ENCODE measurements at regions not wholly inside any gene's neighbourhood (a gene's known extent, or its start where the extent isn't known, plus 50 kb on each side); places are given as distances from the start of the nearest gene placed in this dataset.

GRCh38 chr1:209513226-209513625, 70.3 kb upstream of the CAMK1G start:
- no peaks in the 10 kb centered on the region for H3K27me3 ChIP-seq (ENCODE audit: insufficient read depth, low read length)
- H3K4me3 ChIP-seq (ENCODE audit: low read length) = no peak overlapping the region
- H3K4me1 ChIP-seq (ENCODE audit: insufficient read depth, low read length) = no peaks in the 10 kb centered on the region
- no peak overlapping the region for H2AFZ ChIP-seq (ENCODE audit: low read depth, low read length)
- H3K36me3 ChIP-seq (ENCODE audit: insufficient read depth, low read length) = no peaks in the 10 kb centered on the region
- H3K9me3 ChIP-seq (ENCODE audit: low read length) = no peaks in the 10 kb centered on the region

GRCh38 chr1:209516771-209517680, 66.5 kb upstream of the CAMK1G start:
- H3K36me3 ChIP-seq (ENCODE audit: insufficient read depth, low read length) = no peaks in the 10 kb centered on the region
- H3K27me3 ChIP-seq (ENCODE audit: insufficient read depth, low read length) = no peaks in the 10 kb centered on the region
- no peaks in the 10 kb centered on the region for H3K4me1 ChIP-seq (ENCODE audit: insufficient read depth, low read length)
- no peak overlapping the region for H2AFZ ChIP-seq (ENCODE audit: low read depth, low read length)
- H3K9me3 ChIP-seq (ENCODE audit: low read length) = no peaks in the 10 kb centered on the region
- H3K4me3 ChIP-seq (ENCODE audit: low read length) = no peak overlapping the region

GRCh38 chr1:209517681-209518050, 65.8 kb upstream of the CAMK1G start:
- no peaks in the 10 kb centered on the region for H3K36me3 ChIP-seq (ENCODE audit: insufficient read depth, low read length)
- no peaks in the 10 kb centered on the region for H3K27me3 ChIP-seq (ENCODE audit: insufficient read depth, low read length)
- H3K4me1 ChIP-seq (ENCODE audit: insufficient read depth, low read length) = no peaks in the 10 kb centered on the region
- no peaks in the 10 kb centered on the region for H3K9me3 ChIP-seq (ENCODE audit: low read length)
- H3K4me3 ChIP-seq (ENCODE audit: low read length) = no peak overlapping the region
- no peak overlapping the region for H2AFZ ChIP-seq (ENCODE audit: low read depth, low read length)

GRCh38 chr1:209519786-209520185, 63.7 kb upstream of the CAMK1G start:
- Histone ChIP-seq H2AFZ (ENCODE audit: low read depth, low read length) (no peak overlapping the region), H3K4me3 (ENCODE audit: low read length) (no peak overlapping the region), H3K9me3 (ENCODE audit: low read length) (no peaks in the 10 kb centered on the region), H3K36me3 (ENCODE audit: insufficient read depth, low read length) (no peaks in the 10 kb centered on the region), H3K4me1 (ENCODE audit: insufficient read depth, low read length) (no peaks in the 10 kb centered on the region), H3K27me3 (ENCODE audit: insufficient read depth, low read length) (no peaks in the 10 kb centered on the region)

GRCh38 chr1:209522826-209523225, 60.7 kb upstream of the CAMK1G start:
- H3K36me3 ChIP-seq (ENCODE audit: insufficient read depth, low read length) = no peaks in the 10 kb centered on the region
- no peaks in the 10 kb centered on the region for H3K9me3 ChIP-seq (ENCODE audit: low read length)
- no peak overlapping the region for H2AFZ ChIP-seq (ENCODE audit: low read depth, low read length)
- H3K4me3 ChIP-seq (ENCODE audit: low read length) = no peak overlapping the region
- H3K4me1 ChIP-seq (ENCODE audit: insufficient read depth, low read length) = no peaks in the 10 kb centered on the region
- no peaks in the 10 kb centered on the region for H3K27me3 ChIP-seq (ENCODE audit: insufficient read depth, low read length)

GRCh38 chr1:209526137-209526536, 57.4 kb upstream of the CAMK1G start:
- Histone ChIP-seq H3K4me3 (ENCODE audit: low read length) (no peak overlapping the region), H3K9me3 (ENCODE audit: low read length) (no peaks in the 10 kb centered on the region), H2AFZ (ENCODE audit: low read depth, low read length) (no peak overlapping the region), H3K27me3 (ENCODE audit: insufficient read depth, low read length) (no peaks in the 10 kb centered on the region), H3K4me1 (ENCODE audit: insufficient read depth, low read length) (no peaks in the 10 kb centered on the region), H3K36me3 (ENCODE audit: insufficient read depth, low read length) (no peaks in the 10 kb centered on the region)

- Histone ChIP-seq H3K36me3 (ENCODE audit: insufficient read depth, low read length) (no peaks in the 10 kb centered on the region), H3K27me3 (ENCODE audit: insufficient read depth, low read length) (no peaks in the 10 kb centered on the region), H3K4me1 (ENCODE audit: insufficient read depth, low read length) (no peaks in the 10 kb centered on the region), H2AFZ (ENCODE audit: low read depth, low read length) (no peak overlapping the region), H3K9me3 (ENCODE audit: low read length) (no peaks in the 10 kb centered on the region), H3K4me3 (ENCODE audit: low read length) (no peak overlapping the region)
Observed at GRCh38 chr1:209527372-209527771, 56.1 kb upstream of the CAMK1G start.

GRCh38 chr1:209527993-209528717, 55.4 kb upstream of the CAMK1G start:
- H3K27me3 ChIP-seq (ENCODE audit: insufficient read depth, low read length) = no peaks in the 10 kb centered on the region
- no peaks in the 10 kb centered on the region for H3K9me3 ChIP-seq (ENCODE audit: low read length)
- H3K36me3 ChIP-seq (ENCODE audit: insufficient read depth, low read length) = no peaks in the 10 kb centered on the region
- H3K4me3 ChIP-seq (ENCODE audit: low read length) = no peak overlapping the region
- no peaks in the 10 kb centered on the region for H3K4me1 ChIP-seq (ENCODE audit: insufficient read depth, low read length)
- no peak overlapping the region for H2AFZ ChIP-seq (ENCODE audit: low read depth, low read length)

- no peaks in the 10 kb centered on the region for H3K9me3 ChIP-seq (ENCODE audit: low read length)
- H3K36me3 ChIP-seq (ENCODE audit: insufficient read depth, low read length) = no peaks in the 10 kb centered on the region
- H3K4me3 ChIP-seq (ENCODE audit: low read length) = no peak overlapping the region
- H3K4me1 ChIP-seq (ENCODE audit: insufficient read depth, low read length) = no peaks in the 10 kb centered on the region
- H2AFZ ChIP-seq (ENCODE audit: low read depth, low read length) = no peak overlapping the region
- H3K27me3 ChIP-seq (ENCODE audit: insufficient read depth, low read length) = no peaks in the 10 kb centered on the region
Observed at GRCh38 chr1:209529233-209529632, 54.3 kb upstream of the CAMK1G start.

GRCh38 chr1:209531006-209531405, 52.5 kb upstream of the CAMK1G start:
- no peaks in the 10 kb centered on the region for H3K27me3 ChIP-seq (ENCODE audit: insufficient read depth, low read length)
- no peak overlapping the region for H3K4me3 ChIP-seq (ENCODE audit: low read length)
- no peak overlapping the region for H2AFZ ChIP-seq (ENCODE audit: low read depth, low read length)
- H3K36me3 ChIP-seq (ENCODE audit: insufficient read depth, low read length) = no peaks in the 10 kb centered on the region
- H3K4me1 ChIP-seq (ENCODE audit: insufficient read depth, low read length) = no peaks in the 10 kb centered on the region
- no peaks in the 10 kb centered on the region for H3K9me3 ChIP-seq (ENCODE audit: low read length)

- Histone ChIP-seq H3K9me3 (ENCODE audit: low read length) (no peaks in the 10 kb centered on the region), H3K27me3 (ENCODE audit: insufficient read depth, low read length) (no peaks in the 10 kb centered on the region), H2AFZ (ENCODE audit: low read depth, low read length) (no peak overlapping the region), H3K36me3 (ENCODE audit: insufficient read depth, low read length) (no peaks in the 10 kb centered on the region), H3K4me1 (ENCODE audit: insufficient read depth, low read length) (no peaks in the 10 kb centered on the region), H3K4me3 (ENCODE audit: low read length) (no peak overlapping the region)
Observed at GRCh38 chr1:209531549-209531948, 52.0 kb upstream of the CAMK1G start.
